ENCODE measurements at regions not wholly inside any gene's neighbourhood (a gene's known extent, or its start where the extent isn't known, plus 50 kb on each side); places are given as distances from the start of the nearest gene placed in this dataset.

DNA sequence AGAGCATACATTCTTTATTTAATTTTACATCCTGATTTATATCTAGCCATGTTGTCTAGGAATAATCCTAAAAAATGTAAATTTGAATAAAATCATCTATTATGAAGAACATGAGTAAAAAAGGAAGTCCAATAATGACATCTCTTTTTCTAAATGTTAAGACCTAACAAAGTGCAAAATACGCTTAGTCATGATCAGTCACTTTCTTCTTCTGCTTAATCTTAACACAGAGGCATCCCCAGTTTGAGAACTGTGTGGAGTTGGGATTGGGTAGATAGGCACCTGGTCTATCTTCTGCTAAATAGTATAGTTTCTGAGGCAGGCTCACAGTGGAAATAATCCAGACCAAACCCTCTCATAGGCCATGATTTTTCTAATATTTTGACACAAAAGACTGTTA, 311.7 kb upstream of the LRRC7 start:
- Histone ChIP-seq H3K9me3 (ENCODE audit: control insufficient read depth, low read length) (no peaks in the 10 kb centered on the region), H3K27ac (ENCODE audit: low read depth, low read length) (no peak overlapping the region), H3K4me3 (ENCODE audit: low read length) (no peak overlapping the region), H3K4me1 (ENCODE audit: control insufficient read depth, insufficient read depth, low read length) (no peaks in the 10 kb centered on the region), H3K9ac (ENCODE audit: extremely low read depth, low read length, poor library complexity, severe bottlenecking) (no peak overlapping the region), H3K27me3 (ENCODE audit: control insufficient read depth, insufficient read depth, low read length, poor library complexity, severe bottlenecking) (no peaks in the 10 kb centered on the region), H3K36me3 (ENCODE audit: control insufficient read depth, insufficient read depth, low read length) (no peaks in the 10 kb centered on the region)
- Mint-ChIP-seq H3K36me3 (ENCODE audit: low read depth) (no peaks in the 10 kb centered on the region), H3K9me3 (no peaks in the 10 kb centered on the region), H3K4me1 (peaks cover 6% of the 10 kb centered on the region), H3K27ac (no peak overlapping the region), H3K4me3 (no peak overlapping the region), H3K27me3 (ENCODE audit: insufficient read depth) (no peaks in the 10 kb centered on the region)
- DNase-seq = no peak
- TF ChIP-seq, protein P1, sequence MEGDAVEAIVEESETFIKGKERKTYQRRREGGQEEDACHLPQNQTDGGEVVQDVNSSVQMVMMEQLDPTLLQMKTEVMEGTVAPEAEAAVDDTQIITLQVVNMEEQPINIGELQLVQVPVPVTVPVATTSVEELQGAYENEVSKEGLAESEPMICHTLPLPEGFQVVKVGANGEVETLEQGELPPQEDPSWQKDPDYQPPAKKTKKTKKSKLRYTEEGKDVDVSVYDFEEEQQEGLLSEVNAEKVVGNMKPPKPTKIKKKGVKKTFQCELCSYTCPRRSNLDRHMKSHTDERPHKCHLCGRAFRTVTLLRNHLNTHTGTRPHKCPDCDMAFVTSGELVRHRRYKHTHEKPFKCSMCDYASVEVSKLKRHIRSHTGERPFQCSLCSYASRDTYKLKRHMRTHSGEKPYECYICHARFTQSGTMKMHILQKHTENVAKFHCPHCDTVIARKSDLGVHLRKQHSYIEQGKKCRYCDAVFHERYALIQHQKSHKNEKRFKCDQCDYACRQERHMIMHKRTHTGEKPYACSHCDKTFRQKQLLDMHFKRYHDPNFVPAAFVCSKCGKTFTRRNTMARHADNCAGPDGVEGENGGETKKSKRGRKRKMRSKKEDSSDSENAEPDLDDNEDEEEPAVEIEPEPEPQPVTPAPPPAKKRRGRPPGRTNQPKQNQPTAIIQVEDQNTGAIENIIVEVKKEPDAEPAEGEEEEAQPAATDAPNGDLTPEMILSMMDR (conservative IDR thresholded peaks at IDR 0.05) = no peak
- WGBS, 2 experiments (ENCODE audit: insufficient coverage in 1 of 2, insufficient read length in 1 of 2) = 100% methylated on average over 1 of the region's 1 CpG; no CpG with 5 or more reads in 1 of the 2 experiments

DNA sequence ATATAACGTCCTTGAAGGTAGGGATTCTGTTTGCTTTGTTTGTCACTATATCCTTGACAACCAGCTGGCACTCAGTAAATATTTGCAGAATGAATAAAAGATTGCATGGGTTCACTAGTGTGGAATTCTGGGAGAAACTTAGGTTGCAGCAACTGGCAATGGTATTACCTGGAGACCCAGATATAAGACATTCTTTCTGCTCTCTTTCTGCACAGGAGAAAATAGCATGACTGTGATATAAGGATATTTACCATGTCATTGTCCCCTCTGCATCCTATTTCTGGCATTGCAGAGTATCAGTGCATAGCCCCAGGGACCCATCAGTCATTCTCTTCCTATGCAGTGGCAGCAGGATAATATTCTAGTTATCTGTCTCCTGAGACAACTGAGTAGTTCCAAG, 308.9 kb upstream of the LRRC7 start:
- H3K36me3 ChIP-seq (ENCODE audit: control insufficient read depth, insufficient read depth, low read length) = no peaks in the 10 kb centered on the region
- TF ChIP-seq, protein P1 (conservative IDR thresholded peaks at IDR 0.05) = no peak
- H3K27me3 ChIP-seq (ENCODE audit: control insufficient read depth, insufficient read depth, low read length, poor library complexity, severe bottlenecking) = no peaks in the 10 kb centered on the region
- 61% methylated on average over 1 of the region's 1 CpG; no CpG with 5 or more reads in 1 of the 2 experiments for WGBS, 2 experiments (ENCODE audit: insufficient coverage in 1 of 2, insufficient read length in 1 of 2)
- no peaks in the 10 kb centered on the region for H3K9me3 ChIP-seq (ENCODE audit: control insufficient read depth, low read length)
- H3K4me1 Mint-ChIP-seq = peaks cover 6% of the 10 kb centered on the region
- no peak overlapping the region for H3K9ac ChIP-seq (ENCODE audit: extremely low read depth, low read length, poor library complexity, severe bottlenecking)
- no peaks in the 10 kb centered on the region for H3K9me3 Mint-ChIP-seq
- no peak for DNase-seq
- H3K27ac ChIP-seq (ENCODE audit: low read depth, low read length) = no peak overlapping the region
- H3K4me3 ChIP-seq (ENCODE audit: low read length) = no peak overlapping the region
- no peak overlapping the region for H3K27ac Mint-ChIP-seq
- H3K27me3 Mint-ChIP-seq (ENCODE audit: insufficient read depth) = no peaks in the 10 kb centered on the region
- no peaks in the 10 kb centered on the region for H3K36me3 Mint-ChIP-seq (ENCODE audit: low read depth)
- H3K4me3 Mint-ChIP-seq = no peak overlapping the region
- no peaks in the 10 kb centered on the region for H3K4me1 ChIP-seq (ENCODE audit: control insufficient read depth, insufficient read depth, low read length)

DNA sequence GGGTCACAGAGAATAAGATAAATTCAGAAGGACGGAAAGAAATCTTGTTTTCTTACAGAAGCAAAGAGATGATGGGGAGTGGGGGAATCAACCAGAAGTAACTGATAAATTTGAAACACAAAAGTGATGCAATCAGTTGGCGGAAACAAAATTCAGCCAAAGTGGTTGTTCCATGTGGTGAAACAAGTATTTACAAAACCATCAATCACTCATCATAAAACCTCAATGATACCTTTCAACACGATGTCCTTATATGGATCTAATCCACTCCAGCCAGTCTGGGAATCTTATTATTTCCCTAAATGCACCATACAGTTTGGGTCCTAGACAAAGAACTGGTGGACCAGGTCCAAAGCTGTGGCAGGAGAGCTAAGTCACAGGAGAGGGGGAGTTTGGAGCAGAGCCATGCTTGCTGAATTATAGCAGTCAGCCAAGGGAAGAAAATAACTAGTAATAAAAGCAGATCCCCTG, 303.8 kb upstream of the LRRC7 start:
- Mint-ChIP-seq H3K36me3 (ENCODE audit: low read depth) (no peaks in the 10 kb centered on the region), H3K27me3 (ENCODE audit: insufficient read depth) (no peaks in the 10 kb centered on the region), H3K4me1 (peaks cover 3% of the 10 kb centered on the region), H3K4me3 (no peak overlapping the region), H3K9me3 (no peaks in the 10 kb centered on the region), H3K27ac (no peak overlapping the region)
- Histone ChIP-seq H3K4me3 (ENCODE audit: low read length) (no peak overlapping the region), H3K9ac (ENCODE audit: extremely low read depth, low read length, poor library complexity, severe bottlenecking) (no peak overlapping the region), H3K27me3 (ENCODE audit: control insufficient read depth, insufficient read depth, low read length, poor library complexity, severe bottlenecking) (no peaks in the 10 kb centered on the region), H3K4me1 (ENCODE audit: control insufficient read depth, insufficient read depth, low read length) (no peaks in the 10 kb centered on the region), H3K36me3 (ENCODE audit: control insufficient read depth, insufficient read depth, low read length) (no peaks in the 10 kb centered on the region), H3K9me3 (ENCODE audit: control insufficient read depth, low read length) (no peaks in the 10 kb centered on the region), H3K27ac (ENCODE audit: low read depth, low read length) (no peak overlapping the region)
- no peak for DNase-seq
- WGBS, 2 experiments (ENCODE audit: insufficient coverage in 1 of 2, insufficient read length in 1 of 2) = 86 to 90% methylated on average over 1 to 3 of the region's 3 CpGs
- TF ChIP-seq, protein P1 (conservative IDR thresholded peaks at IDR 0.05) = no peak

Data from endodermal cell (in vitro differentiated cells).